ENCODE measurements at regions not wholly inside any gene's neighbourhood (a gene's known extent, or its start where the extent isn't known, plus 50 kb on each side); places are given as distances from the start of the nearest gene placed in this dataset.
A peak's percentile ranks its signal among the peaks of the same experiment; 100 is the strongest.

GRCh38 chr12:11573880-11574279 lies 75.6 kb upstream of the ETV6 start:
- Histone ChIP-seq H3K79me2 (ENCODE audit: control insufficient read depth, insufficient read depth, low read length) (no peaks in the 10 kb centered on the region), H4K20me1 (ENCODE audit: control insufficient read depth, extremely low read depth, insufficient read depth, low read length) (no peaks in the 10 kb centered on the region), H2AFZ (ENCODE audit: low read length) (no peak overlapping the region), H3K4me2 (ENCODE audit: extremely low read depth, insufficient read depth, low read length) (no peak overlapping the region), H3K36me3 (ENCODE audit: control insufficient read depth, insufficient read depth, low read length) (no peaks in the 10 kb centered on the region), H3K27ac (ENCODE audit: insufficient read depth, low read length) (no peak overlapping the region), H3K4me3 (replicated peaks in 1 of 4; ENCODE audit: control extremely low read depth in 1 of 4, insufficient read depth in 1 of 4, low read depth in 3 of 4, low read length in 4 of 4) (no peak overlapping the region), H3K9me3 (ENCODE audit: control insufficient read depth, insufficient read depth, low read depth, low read length) (no peaks in the 10 kb centered on the region), H3K9ac (ENCODE audit: insufficient read depth, low read length) (no peak overlapping the region), H3K27me3 (ENCODE audit: control insufficient read depth, insufficient read depth, low read length) (no peaks in the 10 kb centered on the region), H3K4me1 (ENCODE audit: control insufficient read depth, extremely low read depth, insufficient read depth, low read length) (no peaks in the 10 kb centered on the region)
- DNase-seq (ENCODE audit: low read depth in 2 of 2): no peak
- TF ChIP-seq CTCF (conservative IDR thresholded peaks at IDR 0.05 in 1 of 2, IDR thresholded peaks at IDR 0.05 in 1 of 2; ENCODE audit: low read depth in 1 of 2, low read length in 2 of 2) (no peak), EZH2 (IDR thresholded peaks at IDR 0.05; ENCODE audit: low read length, missing control alignments) (no peak)

- no peak overlapping the region for H2AFZ ChIP-seq (ENCODE audit: low read length)
- no peaks in the 10 kb centered on the region for H3K79me2 ChIP-seq (ENCODE audit: control insufficient read depth, insufficient read depth, low read length)
- H3K27ac ChIP-seq (ENCODE audit: insufficient read depth, low read length): no peak overlapping the region
- DNase-seq (ENCODE audit: low read depth in 2 of 2): peak; percentile 23 to 77
- no peak overlapping the region for H3K4me3 ChIP-seq (replicated peaks in 1 of 4; ENCODE audit: control extremely low read depth in 1 of 4, insufficient read depth in 1 of 4, low read depth in 3 of 4, low read length in 4 of 4)
- H3K9ac ChIP-seq (ENCODE audit: insufficient read depth, low read length): no peak overlapping the region
- H3K4me2 ChIP-seq (ENCODE audit: extremely low read depth, insufficient read depth, low read length): no peak overlapping the region
- no peaks in the 10 kb centered on the region for H3K36me3 ChIP-seq (ENCODE audit: control insufficient read depth, insufficient read depth, low read length)
- H4K20me1 ChIP-seq (ENCODE audit: control insufficient read depth, extremely low read depth, insufficient read depth, low read length): no peaks in the 10 kb centered on the region
- H3K4me1 ChIP-seq (ENCODE audit: control insufficient read depth, extremely low read depth, insufficient read depth, low read length): peaks cover 7% of the 10 kb centered on the region
- no peaks in the 10 kb centered on the region for H3K9me3 ChIP-seq (ENCODE audit: control insufficient read depth, insufficient read depth, low read depth, low read length)
- H3K27me3 ChIP-seq (ENCODE audit: control insufficient read depth, insufficient read depth, low read length): no peaks in the 10 kb centered on the region
- TF ChIP-seq CTCF (conservative IDR thresholded peaks at IDR 0.05 in 1 of 2, IDR thresholded peaks at IDR 0.05 in 1 of 2; ENCODE audit: low read depth in 1 of 2, low read length in 2 of 2): no peak
- no peak for TF ChIP-seq EZH2 (IDR thresholded peaks at IDR 0.05; ENCODE audit: low read length, missing control alignments)
Measured at GRCh38 chr12:11576104-11576503, 73.4 kb upstream of the ETV6 start.

- Histone ChIP-seq H3K9me3 (ENCODE audit: control insufficient read depth, insufficient read depth, low read depth, low read length) (no peaks in the 10 kb centered on the region), H3K4me3 (replicated peaks in 1 of 4; ENCODE audit: control extremely low read depth in 1 of 4, insufficient read depth in 1 of 4, low read depth in 3 of 4, low read length in 4 of 4) (no peak overlapping the region), H4K20me1 (ENCODE audit: control insufficient read depth, extremely low read depth, insufficient read depth, low read length) (no peaks in the 10 kb centered on the region), H3K9ac (ENCODE audit: insufficient read depth, low read length) (no peak overlapping the region), H3K79me2 (ENCODE audit: control insufficient read depth, insufficient read depth, low read length) (no peaks in the 10 kb centered on the region), H3K4me2 (ENCODE audit: extremely low read depth, insufficient read depth, low read length) (no peak overlapping the region), H3K4me1 (ENCODE audit: control insufficient read depth, extremely low read depth, insufficient read depth, low read length) (peaks cover 7% of the 10 kb centered on the region), H3K36me3 (ENCODE audit: control insufficient read depth, insufficient read depth, low read length) (no peaks in the 10 kb centered on the region), H2AFZ (ENCODE audit: low read length) (no peak overlapping the region), H3K27me3 (ENCODE audit: control insufficient read depth, insufficient read depth, low read length) (no peaks in the 10 kb centered on the region), H3K27ac (ENCODE audit: insufficient read depth, low read length) (no peak overlapping the region)
- peak in 1 of 2 donors; percentile 40 for DNase-seq (ENCODE audit: low read depth in 2 of 2)
- TF ChIP-seq EZH2 (IDR thresholded peaks at IDR 0.05; ENCODE audit: low read length, missing control alignments) (no peak), CTCF (conservative IDR thresholded peaks at IDR 0.05 in 1 of 2, IDR thresholded peaks at IDR 0.05 in 1 of 2; ENCODE audit: low read depth in 1 of 2, low read length in 2 of 2) (no peak)
Measured at GRCh38 chr12:11577658-11578260, 71.7 kb upstream of the ETV6 start.
